ENCODE measurements at regions not wholly inside any gene's neighbourhood (a gene's known extent, or its start where the extent isn't known, plus 50 kb on each side); places are given as distances from the start of the nearest gene placed in this dataset.
A peak's percentile ranks its signal among the peaks of the same experiment; 100 is the strongest.
"Not testable (repeated sequence)": the region's sequence is repeated elsewhere in the genome, so short reads cannot be mapped to it uniquely, and the experiment has no call there.

DNA sequence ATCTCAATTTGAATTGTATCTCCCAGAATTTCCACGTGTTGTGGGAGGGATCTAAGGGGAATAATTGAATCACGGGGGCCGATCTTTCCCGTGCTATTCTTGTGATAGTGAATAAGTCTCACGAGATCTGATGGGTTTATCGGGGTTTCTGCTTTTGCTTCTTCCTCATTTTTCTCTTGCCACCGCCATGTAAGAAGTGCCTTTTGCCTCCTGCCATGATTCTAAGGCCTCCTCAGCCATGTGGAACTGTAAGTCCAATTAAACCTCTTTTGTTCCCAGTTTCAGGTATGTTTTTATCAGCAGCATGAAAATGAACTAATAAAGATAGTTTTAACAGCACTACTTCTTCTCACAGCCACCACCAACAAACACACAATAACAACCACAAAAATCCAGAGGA, 140.0 kb upstream of the ABI3BP start:
- WGBS, 3 donors = 93 to 95% (median 94%) methylated on average over 7 of the region's 7 CpGs
- H3K27ac ChIP-seq (ENCODE audit: low read depth in 1 of 3, low read length in 2 of 3); FAIRE-seq; H3K4me3 ChIP-seq (ENCODE audit: low read depth in 1 of 3, low read length in 3 of 3); H3K36me3 ChIP-seq (ENCODE audit: control insufficient read depth in 3 of 3, insufficient read depth in 2 of 3, low read depth in 1 of 3, low read length in 3 of 3); H3K4me1 ChIP-seq (ENCODE audit: control insufficient read depth in 3 of 3, insufficient read depth in 2 of 3, low read depth in 1 of 3, low read length in 2 of 3); H3K9me3 ChIP-seq (ENCODE audit: control insufficient read depth in 2 of 2, insufficient read depth in 1 of 2, low read depth in 1 of 2, low read length in 1 of 2); H3K27me3 ChIP-seq (ENCODE audit: control insufficient read depth in 3 of 3, insufficient read depth in 3 of 3, low read length in 3 of 3); DNase-seq: not testable (repeated sequence)

DNA sequence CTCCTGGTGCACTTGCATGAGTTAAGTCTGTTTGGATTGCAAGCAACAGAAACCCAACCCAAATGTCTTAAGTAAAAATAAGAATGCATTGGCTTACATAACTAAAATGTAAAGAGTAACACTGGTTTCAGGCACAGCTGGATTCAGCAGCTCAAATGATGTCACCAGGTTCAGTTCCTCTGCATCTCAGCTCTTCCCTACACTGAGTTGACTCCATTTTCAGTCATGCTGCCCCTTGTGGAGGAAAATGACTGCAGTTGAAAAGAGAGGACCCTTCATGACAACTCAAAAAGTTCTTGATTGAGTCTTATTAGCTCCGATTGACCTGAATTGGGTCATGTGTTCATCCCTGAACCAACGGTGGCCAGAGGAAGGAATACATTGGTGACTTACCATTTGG, 138.5 kb upstream of the ABI3BP start:
- Histone ChIP-seq H3K36me3 (ENCODE audit: control insufficient read depth in 3 of 3, insufficient read depth in 2 of 3, low read depth in 1 of 3, low read length in 3 of 3) (no peaks in the 10 kb centered on the region), H3K4me3 (ENCODE audit: low read depth in 1 of 3, low read length in 3 of 3) (no peak overlapping the region), H3K9me3 (ENCODE audit: control insufficient read depth in 2 of 2, insufficient read depth in 1 of 2, low read depth in 1 of 2, low read length in 1 of 2) (no peaks in the 10 kb centered on the region), H3K27me3 (ENCODE audit: control insufficient read depth in 3 of 3, insufficient read depth in 3 of 3, low read length in 3 of 3) (no peaks in the 10 kb centered on the region), H3K27ac (ENCODE audit: low read depth in 1 of 3, low read length in 2 of 3) (no peak overlapping the region), H3K4me1 (ENCODE audit: control insufficient read depth in 3 of 3, insufficient read depth in 2 of 3, low read depth in 1 of 3, low read length in 2 of 3) (no peaks in the 10 kb centered on the region)
- 61 to 83% (median 68%) methylated on average over 2 of the region's 2 CpGs for WGBS, 3 donors
- FAIRE-seq = no peak
- DNase-seq = no peak

DNA sequence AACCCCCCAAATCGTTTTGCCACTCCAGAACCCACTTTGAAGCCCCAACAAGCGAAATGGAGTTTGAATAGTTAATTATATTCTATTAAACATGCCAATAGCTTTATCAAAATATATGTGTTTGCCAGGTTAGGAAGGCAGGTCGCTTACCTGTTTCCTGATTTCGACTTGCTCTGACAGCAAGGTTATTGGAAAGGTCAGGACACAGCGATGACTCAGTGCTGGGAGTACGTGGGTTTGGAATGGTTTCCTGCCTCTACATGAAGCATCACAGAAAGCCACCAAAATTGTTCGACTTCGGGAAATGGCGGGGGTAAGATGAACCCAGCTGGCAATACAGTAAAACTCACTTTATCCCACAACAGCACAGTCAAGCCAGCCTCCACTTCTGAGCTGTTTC, 135.6 kb upstream of the ABI3BP start:
- FAIRE-seq (no peak), DNase-seq (peak in 1 of 2 donors; percentile 25)
- Histone ChIP-seq H3K36me3 (ENCODE audit: control insufficient read depth in 3 of 3, insufficient read depth in 2 of 3, low read depth in 1 of 3, low read length in 3 of 3) (no peaks in the 10 kb centered on the region), H3K4me3 (ENCODE audit: low read depth in 1 of 3, low read length in 3 of 3) (no peak overlapping the region), H3K27ac (ENCODE audit: low read depth in 1 of 3, low read length in 2 of 3) (no peak overlapping the region), H3K4me1 (ENCODE audit: control insufficient read depth in 3 of 3, insufficient read depth in 2 of 3, low read depth in 1 of 3, low read length in 2 of 3) (peaks cover 0 to 2% (median 0%) of the 10 kb centered on the region in 3 donors), H3K27me3 (ENCODE audit: control insufficient read depth in 3 of 3, insufficient read depth in 3 of 3, low read length in 3 of 3) (no peaks in the 10 kb centered on the region), H3K9me3 (ENCODE audit: control insufficient read depth in 2 of 2, insufficient read depth in 1 of 2, low read depth in 1 of 2, low read length in 1 of 2) (no peaks in the 10 kb centered on the region)
- 55 to 66% (median 55%) methylated on average over 9 of the region's 9 CpGs for WGBS, 3 donors

DNA sequence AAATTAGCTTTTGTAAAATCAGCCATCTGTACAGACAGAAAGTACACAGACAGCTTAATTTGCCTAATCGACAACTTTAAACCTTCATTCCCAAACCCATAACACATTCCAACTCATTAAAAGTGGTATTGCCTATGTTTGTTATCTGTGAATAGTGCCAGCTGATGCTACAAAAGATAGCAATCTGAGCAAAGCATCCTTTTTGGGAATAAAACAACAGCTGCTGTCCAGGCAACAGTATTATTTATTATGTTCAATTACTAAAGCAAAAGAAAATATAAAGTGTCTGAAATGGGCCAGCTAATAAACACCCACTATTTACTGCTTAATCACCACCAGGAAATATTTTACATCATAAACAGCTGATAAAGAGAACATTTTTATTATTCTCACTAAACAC, 134.8 kb upstream of the ABI3BP start:
- no peaks in the 10 kb centered on the region for H3K36me3 ChIP-seq (ENCODE audit: control insufficient read depth in 3 of 3, insufficient read depth in 2 of 3, low read depth in 1 of 3, low read length in 3 of 3)
- H3K27ac ChIP-seq (ENCODE audit: low read depth in 1 of 3, low read length in 2 of 3) = no peak overlapping the region
- WGBS, 3 donors = 62 to 85% (median 68%) methylated on average over 1 of the region's 1 CpG
- no peak overlapping the region for H3K4me3 ChIP-seq (ENCODE audit: low read depth in 1 of 3, low read length in 3 of 3)
- DNase-seq (no peak), FAIRE-seq (no peak)
- peaks cover 0 to 10% (median 0%) of the 10 kb centered on the region in 3 donors for H3K4me1 ChIP-seq (ENCODE audit: control insufficient read depth in 3 of 3, insufficient read depth in 2 of 3, low read depth in 1 of 3, low read length in 2 of 3)
- H3K27me3 ChIP-seq (ENCODE audit: control insufficient read depth in 3 of 3, insufficient read depth in 3 of 3, low read length in 3 of 3) = no peaks in the 10 kb centered on the region
- H3K9me3 ChIP-seq (ENCODE audit: control insufficient read depth in 2 of 2, insufficient read depth in 1 of 2, low read depth in 1 of 2, low read length in 1 of 2) = no peaks in the 10 kb centered on the region

DNA sequence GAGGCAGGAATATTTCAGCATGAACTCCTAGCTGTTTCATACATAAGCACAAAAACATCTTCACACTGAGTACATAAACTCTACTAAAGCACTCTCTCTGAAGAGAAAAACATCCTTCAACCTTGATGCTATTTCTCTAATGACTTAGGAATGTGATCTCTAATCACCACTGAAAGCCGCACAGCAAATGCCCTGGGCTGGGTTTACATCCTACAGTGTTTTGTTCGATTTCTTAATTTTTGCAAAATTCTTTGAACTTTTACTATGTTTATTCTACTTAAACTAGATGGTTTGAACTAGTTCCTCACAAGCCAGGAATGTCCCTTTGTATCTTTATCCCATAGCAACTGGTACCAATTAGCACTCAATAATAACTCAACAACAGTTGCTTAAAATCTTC, 130.9 kb upstream of the ABI3BP start:
- H3K36me3 ChIP-seq (ENCODE audit: control insufficient read depth in 3 of 3, insufficient read depth in 2 of 3, low read depth in 1 of 3, low read length in 3 of 3) = no peaks in the 10 kb centered on the region
- peaks cover 0 to 15% (median 0%) of the 10 kb centered on the region in 3 donors for H3K4me1 ChIP-seq (ENCODE audit: control insufficient read depth in 3 of 3, insufficient read depth in 2 of 3, low read depth in 1 of 3, low read length in 2 of 3)
- WGBS, 3 donors = 55 to 86% (median 55%) methylated on average over 2 of the region's 2 CpGs
- no peaks in the 10 kb centered on the region for H3K27me3 ChIP-seq (ENCODE audit: control insufficient read depth in 3 of 3, insufficient read depth in 3 of 3, low read length in 3 of 3)
- H3K4me3 ChIP-seq (ENCODE audit: low read depth in 1 of 3, low read length in 3 of 3) = no peak overlapping the region
- no peak for FAIRE-seq
- no peaks in the 10 kb centered on the region for H3K9me3 ChIP-seq (ENCODE audit: control insufficient read depth in 2 of 2, insufficient read depth in 1 of 2, low read depth in 1 of 2, low read length in 1 of 2)
- peak overlapping the region in 1 of 3 donors; percentile 62 for H3K27ac ChIP-seq (ENCODE audit: low read depth in 1 of 3, low read length in 2 of 3)
- DNase-seq = no peak

DNA sequence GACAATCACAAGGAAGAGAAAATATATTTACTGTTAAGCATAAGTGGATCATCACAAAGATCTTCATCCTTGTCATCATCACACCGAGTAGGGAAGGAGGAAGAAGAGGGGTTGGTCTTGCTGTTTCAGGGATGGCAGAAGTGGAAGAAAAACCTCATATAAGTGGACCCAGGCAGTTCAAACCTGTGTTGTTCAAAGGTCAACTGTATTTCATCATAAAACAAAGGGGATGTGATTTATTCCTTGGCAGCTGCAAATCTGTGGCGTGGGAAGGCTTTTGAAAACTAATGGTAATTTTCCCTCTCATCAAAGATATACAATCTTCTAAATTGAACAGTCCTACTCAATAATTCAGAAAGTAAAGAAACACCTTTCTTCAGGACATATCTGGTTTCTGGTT, 129.9 kb upstream of the ABI3BP start:
- no peaks in the 10 kb centered on the region for H3K27me3 ChIP-seq (ENCODE audit: control insufficient read depth in 3 of 3, insufficient read depth in 3 of 3, low read length in 3 of 3)
- H3K27ac ChIP-seq (ENCODE audit: low read depth in 1 of 3, low read length in 2 of 3) = peak overlapping the region in 1 of 3 donors; percentile 62
- DNase-seq (peak; percentile 52 to 56), FAIRE-seq (no peak)
- H3K36me3 ChIP-seq (ENCODE audit: control insufficient read depth in 3 of 3, insufficient read depth in 2 of 3, low read depth in 1 of 3, low read length in 3 of 3) = no peaks in the 10 kb centered on the region
- WGBS, 3 donors = 18 to 51% (median 34%) methylated on average over 2 of the region's 2 CpGs
- no peaks in the 10 kb centered on the region for H3K9me3 ChIP-seq (ENCODE audit: control insufficient read depth in 2 of 2, insufficient read depth in 1 of 2, low read depth in 1 of 2, low read length in 1 of 2)
- no peak overlapping the region for H3K4me3 ChIP-seq (ENCODE audit: low read depth in 1 of 3, low read length in 3 of 3)
- H3K4me1 ChIP-seq (ENCODE audit: control insufficient read depth in 3 of 3, insufficient read depth in 2 of 3, low read depth in 1 of 3, low read length in 2 of 3) = peaks cover 0 to 15% (median 0%) of the 10 kb centered on the region in 3 donors

DNA sequence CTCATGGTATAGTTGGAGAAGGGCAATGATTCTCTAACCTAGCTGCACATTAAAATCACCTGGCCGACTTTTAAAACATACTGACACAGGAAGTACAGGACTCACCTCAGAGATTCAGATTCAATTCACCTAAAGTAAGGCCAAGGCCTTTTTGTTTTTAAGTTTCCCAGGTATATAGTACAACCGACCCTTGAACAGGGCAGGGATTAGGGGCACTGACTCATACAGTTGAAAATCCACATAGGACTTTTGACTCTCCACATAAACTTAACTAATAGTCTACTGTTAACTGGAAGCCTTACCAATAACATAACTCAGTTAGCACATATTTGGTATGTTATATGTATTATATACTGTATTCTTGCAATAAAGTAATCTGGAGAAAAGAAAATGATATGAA, 129.5 kb upstream of the ABI3BP start:
- WGBS, 3 donors = 16 to 64% (median 38%) methylated on average over 2 of the region's 2 CpGs
- Histone ChIP-seq H3K27me3 (ENCODE audit: control insufficient read depth in 3 of 3, insufficient read depth in 3 of 3, low read length in 3 of 3) (no peaks in the 10 kb centered on the region), H3K9me3 (ENCODE audit: control insufficient read depth in 2 of 2, insufficient read depth in 1 of 2, low read depth in 1 of 2, low read length in 1 of 2) (no peaks in the 10 kb centered on the region), H3K4me1 (ENCODE audit: control insufficient read depth in 3 of 3, insufficient read depth in 2 of 3, low read depth in 1 of 3, low read length in 2 of 3) (peaks cover 0 to 15% (median 0%) of the 10 kb centered on the region in 3 donors), H3K4me3 (ENCODE audit: low read depth in 1 of 3, low read length in 3 of 3) (no peak overlapping the region), H3K36me3 (ENCODE audit: control insufficient read depth in 3 of 3, insufficient read depth in 2 of 3, low read depth in 1 of 3, low read length in 3 of 3) (no peaks in the 10 kb centered on the region), H3K27ac (ENCODE audit: low read depth in 1 of 3, low read length in 2 of 3) (peak overlapping the region in 1 of 3 donors; percentile 62)
- peak; percentile 71 to 80 for DNase-seq
- peak; percentile 87 for FAIRE-seq

DNA sequence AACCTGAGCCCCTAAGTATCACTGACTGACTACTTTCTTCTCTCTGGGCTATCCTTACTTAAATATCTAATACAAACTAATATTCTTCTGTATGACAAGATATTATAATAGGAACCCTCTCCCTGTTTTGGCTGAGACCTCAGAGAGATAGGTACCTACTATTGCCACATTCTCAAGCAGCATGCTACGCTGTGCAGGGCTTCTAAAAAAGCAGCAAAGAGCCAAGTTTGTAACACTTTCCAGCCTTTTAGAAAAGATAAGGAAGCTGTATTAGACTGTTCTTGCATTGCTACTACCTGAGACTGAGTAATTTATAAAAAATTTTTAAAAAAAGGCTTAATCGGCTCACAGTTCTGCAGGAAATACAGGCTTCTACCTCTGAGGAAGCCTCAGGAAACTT, 126.8 kb upstream of the ABI3BP start:
- FAIRE-seq = no peak
- Histone ChIP-seq H3K27ac (ENCODE audit: low read depth in 1 of 3, low read length in 2 of 3) (no peak overlapping the region), H3K4me1 (ENCODE audit: control insufficient read depth in 3 of 3, insufficient read depth in 2 of 3, low read depth in 1 of 3, low read length in 2 of 3) (peaks cover 0 to 15% (median 0%) of the 10 kb centered on the region in 3 donors), H3K9me3 (ENCODE audit: control insufficient read depth in 2 of 2, insufficient read depth in 1 of 2, low read depth in 1 of 2, low read length in 1 of 2) (no peaks in the 10 kb centered on the region), H3K27me3 (ENCODE audit: control insufficient read depth in 3 of 3, insufficient read depth in 3 of 3, low read length in 3 of 3) (no peaks in the 10 kb centered on the region), H3K36me3 (ENCODE audit: control insufficient read depth in 3 of 3, insufficient read depth in 2 of 3, low read depth in 1 of 3, low read length in 3 of 3) (no peaks in the 10 kb centered on the region), H3K4me3 (ENCODE audit: low read depth in 1 of 3, low read length in 3 of 3) (no peak overlapping the region)
- 78 to 93% (median 90%) methylated on average over 2 of the region's 2 CpGs for WGBS, 3 donors
- no peak for DNase-seq

DNA sequence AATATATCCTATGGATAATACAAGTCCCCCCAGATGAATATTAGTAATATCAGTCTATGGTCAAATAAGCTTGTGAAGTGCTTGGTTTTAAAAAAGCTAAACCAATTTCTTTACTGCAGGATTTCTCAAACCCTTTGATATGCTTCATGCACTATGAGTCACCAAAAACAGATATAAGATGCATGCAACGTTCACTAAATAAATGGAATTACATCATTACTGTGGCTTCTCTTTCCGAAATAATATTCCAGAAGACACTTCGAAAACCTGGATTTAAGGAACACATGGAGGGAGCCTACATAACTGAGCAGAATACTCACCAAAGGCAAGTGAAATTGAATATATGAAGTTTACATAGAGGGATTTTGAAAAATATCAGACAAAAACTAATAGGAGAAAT, 126.3 kb upstream of the ABI3BP start:
- H3K27ac ChIP-seq (ENCODE audit: low read depth in 1 of 3, low read length in 2 of 3) = no peak overlapping the region
- no peaks in the 10 kb centered on the region for H3K9me3 ChIP-seq (ENCODE audit: control insufficient read depth in 2 of 2, insufficient read depth in 1 of 2, low read depth in 1 of 2, low read length in 1 of 2)
- WGBS, 3 donors = 78 to 82% (median 79%) methylated on average over 3 of the region's 3 CpGs
- no peak for DNase-seq
- no peaks in the 10 kb centered on the region for H3K27me3 ChIP-seq (ENCODE audit: control insufficient read depth in 3 of 3, insufficient read depth in 3 of 3, low read length in 3 of 3)
- H3K36me3 ChIP-seq (ENCODE audit: control insufficient read depth in 3 of 3, insufficient read depth in 2 of 3, low read depth in 1 of 3, low read length in 3 of 3) = no peaks in the 10 kb centered on the region
- peaks cover 0 to 15% (median 0%) of the 10 kb centered on the region in 3 donors for H3K4me1 ChIP-seq (ENCODE audit: control insufficient read depth in 3 of 3, insufficient read depth in 2 of 3, low read depth in 1 of 3, low read length in 2 of 3)
- no peak for FAIRE-seq
- H3K4me3 ChIP-seq (ENCODE audit: low read depth in 1 of 3, low read length in 3 of 3) = no peak overlapping the region

Data from small intestine (tissue), 7 donors.